ENCODE measurements at regions not wholly inside any gene's neighbourhood (a gene's known extent, or its start where the extent isn't known, plus 50 kb on each side); places are given as distances from the start of the nearest gene placed in this dataset.

GRCh38 chr5:87129046-87129445 is 138.6 kb upstream of the RASA1 start:
- intact Hi-C loops (cut with micrococcal nuclease) (no loop called here), dilution Hi-C loops (cut with MboI; ENCODE audit: extremely low pct_ligation_motif_present, low sequenced_read_pairs) (no loop called here)
- no peak overlapping the region for H3K27ac ChIP-seq (ENCODE audit: insufficient read depth, low read depth, low read length)
- CTCF ChIA-PET: no interaction called here
- H3K9me3 ChIP-seq (replicated peaks; ENCODE audit: control insufficient read depth, insufficient read depth, low read length): no peaks in the 10 kb centered on the region
- no peaks in the 10 kb centered on the region for H3K36me3 ChIP-seq (ENCODE audit: control insufficient read depth in 2 of 2, extremely low read depth in 1 of 2, insufficient read depth in 2 of 2, low read length in 2 of 2)
- H2AFZ ChIP-seq (ENCODE audit: low read depth, low read length): no peak overlapping the region
- DNase-seq (ENCODE audit: low read depth, low spot score) (no peak), FAIRE-seq (no peak)
- no peaks in the 10 kb centered on the region for H4K20me1 ChIP-seq (replicated peaks; ENCODE audit: control insufficient read depth, extremely low read depth, insufficient read depth, low read length)
- no peaks in the 10 kb centered on the region for H3K79me2 ChIP-seq (ENCODE audit: control insufficient read depth, insufficient read depth, low read length)
- POLR2A ChIA-PET: no interaction called here
- BruUV-seq (replicated peaks): no TSS peak
- no peak overlapping the region for H3K4me2 ChIP-seq (ENCODE audit: insufficient read depth, low read length)
- no peak for TF ChIP-seq GATA2 (IDR thresholded peaks at IDR 0.05; ENCODE audit: insufficient read depth, insufficient read length, low read depth, low read length)
- TF ChIP-seq EZH2 (IDR thresholded peaks at IDR 0.05; ENCODE audit: borderline replicate concordance, low read depth, low read length, severe bottlenecking): no peak
- no peak for TF ChIP-seq POLR2AphosphoS5 (IDR thresholded peaks at IDR 0.05; ENCODE audit: insufficient read depth, low read depth, low read length)
- TF ChIP-seq JUN (IDR thresholded peaks at IDR 0.05; ENCODE audit: borderline replicate concordance, insufficient read depth, insufficient read length, low read depth): no peak
- no peak for TF ChIP-seq FOS (IDR thresholded peaks at IDR 0.05; ENCODE audit: borderline replicate concordance, insufficient read depth, low read length)
- TF ChIP-seq MAX (IDR thresholded peaks at IDR 0.05; ENCODE audit: insufficient read depth, insufficient read length): no peak
- no peak for TF ChIP-seq POLR2A (IDR thresholded peaks at IDR 0.05; ENCODE audit: low read depth, low read length)
- no peak for TF ChIP-seq CTCF (IDR thresholded peaks at IDR 0.05; ENCODE audit: extremely low read depth in 1 of 2, insufficient read depth in 1 of 2, low read depth in 1 of 2, low read length in 2 of 2)
- no peak overlapping the region for H3K4me3 ChIP-seq (replicated peaks in 1 of 3; ENCODE audit: insufficient read depth in 1 of 3, low read depth in 1 of 3, low read length in 3 of 3)
- no peaks in the 10 kb centered on the region for H3K27me3 ChIP-seq (ENCODE audit: control insufficient read depth in 2 of 2, insufficient read depth in 2 of 2, low read length in 2 of 2)
- H3K9ac ChIP-seq (replicated peaks; ENCODE audit: extremely low read depth, insufficient read depth, low read length): no peak overlapping the region
- no peaks in the 10 kb centered on the region for H3K4me1 ChIP-seq (ENCODE audit: control insufficient read depth, extremely low read depth, insufficient read depth, low read length)
- no peaks in the 10 kb centered on the region for H3K9me1 ChIP-seq (replicated peaks; ENCODE audit: control insufficient read depth, extremely low read depth, insufficient read depth, low read length)
